Fibroblast of lung (primary cell): ENCODE measurements at regions not wholly inside any gene's neighbourhood (a gene's known extent, or its start where the extent isn't known, plus 50 kb on each side); places are given as distances from the start of the nearest gene placed in this dataset.
"Not testable (repeated sequence)": the region's sequence is repeated elsewhere in the genome, so short reads cannot be mapped to it uniquely, and the experiment has no call there.

Experiments
- DNase-seq, 2 donors: peaks; one replicate each; pipeline versions ENCODE4 v3.0.0 to v3.0.0-alpha.2; 2010; ENCODE audit warnings: low read depth in 2 of 2
- H2AFZ ChIP-seq: 2 replicates; pipeline ENCODE4 v1.5.1; 2012; ENCODE audit warnings: low read length, control low read depth, inconsistent platforms
- H3K27ac ChIP-seq: 2 replicates; pipeline ENCODE4 v1.5.1; 2011; ENCODE audit warnings: low read length, control low read depth; ENCODE audit not compliant: insufficient read depth
- H3K27me3 ChIP-seq: 2 replicates; pipeline ENCODE4 v1.5.1; 2011; ENCODE audit warnings: mild to moderate bottlenecking, low read length; ENCODE audit not compliant: control insufficient read depth, insufficient read depth
- H3K36me3 ChIP-seq: 2 replicates; pipeline ENCODE4 v1.5.1; 2011; ENCODE audit warnings: low read length; ENCODE audit not compliant: control insufficient read depth, insufficient read depth
- H3K4me1 ChIP-seq: 2 replicates; pipeline ENCODE4 v1.5.1; 2011; ENCODE audit warnings: low read length; ENCODE audit not compliant: control insufficient read depth, insufficient read depth; ENCODE audit errors: extremely low read depth
- H3K4me2 ChIP-seq: 2 replicates; pipeline ENCODE4 v1.5.1; 2011; ENCODE audit warnings: low read length, control low read depth; ENCODE audit not compliant: insufficient read depth; ENCODE audit errors: extremely low read depth
- H3K4me3 ChIP-seq, 4 experiments: fragments of 200-600 bp in 1 of 4; sonication (generic) in 1 of 4; replicated peaks in 1 of 4; 2 replicates each; pipeline ENCODE4 v1.5.1; 2011 to 2016; ENCODE audit warnings: low read length in 4 of 4, low read depth in 3 of 4, mild to moderate bottlenecking in 3 of 4, control low read depth in 2 of 4, inconsistent platforms in 1 of 4, mixed read lengths in 1 of 4; ENCODE audit not compliant: insufficient read depth in 1 of 4; ENCODE audit errors: control extremely low read depth in 1 of 4
- H3K79me2 ChIP-seq: 2 replicates; pipeline ENCODE4 v1.5.1; 2012; ENCODE audit warnings: mild to moderate bottlenecking, low read length, inconsistent platforms; ENCODE audit not compliant: control insufficient read depth, insufficient read depth
- H3K9ac ChIP-seq: 2 replicates; pipeline ENCODE4 v1.5.1; 2011; ENCODE audit warnings: mild to moderate bottlenecking, low read length, control low read depth; ENCODE audit not compliant: insufficient read depth
- H3K9me3 ChIP-seq: 2 replicates; pipeline ENCODE4 v1.5.1; 2012; ENCODE audit warnings: low read depth, low read length; ENCODE audit not compliant: control insufficient read depth, insufficient read depth
- H4K20me1 ChIP-seq: 2 replicates; pipeline ENCODE4 v1.5.1; 2011; ENCODE audit warnings: low read length; ENCODE audit not compliant: control insufficient read depth, insufficient read depth; ENCODE audit errors: extremely low read depth
- EZH2 ChIP-seq: IDR thresholded peaks from 2 replicates; pipeline ENCODE4 v1.5.1; 2012; ENCODE audit warnings: low read length, control low read depth, mild to moderate bottlenecking; ENCODE audit errors: missing control alignments
- TF ChIP-seq, protein P1 (sequence below), 2 donors: IDR thresholded peaks in 1 of 2; conservative IDR thresholded peaks in 1 of 2; 1 replicate in 1 of 2; 2 replicates in 1 of 2; pipeline ENCODE4 v1.5.1; 2011 to 2012; ENCODE audit warnings: low read length in 2 of 2, control low read depth in 1 of 2, inconsistent platforms in 1 of 2, low read depth in 1 of 2, mild to moderate bottlenecking in 1 of 2

DNA sequence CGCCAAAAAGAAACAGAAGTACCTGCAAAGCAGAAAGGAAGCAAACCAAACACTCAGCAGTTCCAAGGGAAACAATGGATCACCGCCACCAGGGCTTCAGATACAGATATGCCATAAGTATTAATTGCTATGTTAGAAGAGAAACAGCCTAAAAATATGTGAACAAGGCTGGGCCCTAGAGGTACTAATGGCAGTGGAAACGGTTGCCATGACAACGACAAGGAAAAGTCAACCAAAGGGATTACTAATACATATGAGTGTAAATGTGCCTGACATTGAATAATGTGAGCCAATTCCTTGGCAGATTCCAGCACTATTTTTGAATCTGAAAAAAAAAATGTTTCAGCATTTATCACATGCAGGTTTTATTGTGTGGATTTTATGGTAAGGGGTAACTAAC lies 75.0 kb downstream of the CAVIN4 start:
- no peak overlapping the region for H3K27ac ChIP-seq
- H3K4me3 ChIP-seq, result no peak overlapping the region
- no peaks in the 10 kb centered on the region for H3K36me3 ChIP-seq
- no peaks in the 10 kb centered on the region for H3K4me1 ChIP-seq
- H3K9ac ChIP-seq, result no peak overlapping the region
- H3K27me3 ChIP-seq, result no peaks in the 10 kb centered on the region
- H2AFZ ChIP-seq, result no peak overlapping the region
- no peak for TF ChIP-seq EZH2
- TF ChIP-seq, protein P1, sequence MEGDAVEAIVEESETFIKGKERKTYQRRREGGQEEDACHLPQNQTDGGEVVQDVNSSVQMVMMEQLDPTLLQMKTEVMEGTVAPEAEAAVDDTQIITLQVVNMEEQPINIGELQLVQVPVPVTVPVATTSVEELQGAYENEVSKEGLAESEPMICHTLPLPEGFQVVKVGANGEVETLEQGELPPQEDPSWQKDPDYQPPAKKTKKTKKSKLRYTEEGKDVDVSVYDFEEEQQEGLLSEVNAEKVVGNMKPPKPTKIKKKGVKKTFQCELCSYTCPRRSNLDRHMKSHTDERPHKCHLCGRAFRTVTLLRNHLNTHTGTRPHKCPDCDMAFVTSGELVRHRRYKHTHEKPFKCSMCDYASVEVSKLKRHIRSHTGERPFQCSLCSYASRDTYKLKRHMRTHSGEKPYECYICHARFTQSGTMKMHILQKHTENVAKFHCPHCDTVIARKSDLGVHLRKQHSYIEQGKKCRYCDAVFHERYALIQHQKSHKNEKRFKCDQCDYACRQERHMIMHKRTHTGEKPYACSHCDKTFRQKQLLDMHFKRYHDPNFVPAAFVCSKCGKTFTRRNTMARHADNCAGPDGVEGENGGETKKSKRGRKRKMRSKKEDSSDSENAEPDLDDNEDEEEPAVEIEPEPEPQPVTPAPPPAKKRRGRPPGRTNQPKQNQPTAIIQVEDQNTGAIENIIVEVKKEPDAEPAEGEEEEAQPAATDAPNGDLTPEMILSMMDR (conservative IDR thresholded peaks at IDR 0.05 in 1 of 2, IDR thresholded peaks at IDR 0.05 in 1 of 2; ENCODE audit: low read depth in 1 of 2, low read length in 2 of 2), result no peak
- H3K4me2 ChIP-seq, result no peak overlapping the region
- no peaks in the 10 kb centered on the region for H3K9me3 ChIP-seq
- H3K79me2 ChIP-seq, result no peaks in the 10 kb centered on the region
- DNase-seq, result peak in 1 of 2 donors; percentile 3
- H4K20me1 ChIP-seq, result no peaks in the 10 kb centered on the region

DNA sequence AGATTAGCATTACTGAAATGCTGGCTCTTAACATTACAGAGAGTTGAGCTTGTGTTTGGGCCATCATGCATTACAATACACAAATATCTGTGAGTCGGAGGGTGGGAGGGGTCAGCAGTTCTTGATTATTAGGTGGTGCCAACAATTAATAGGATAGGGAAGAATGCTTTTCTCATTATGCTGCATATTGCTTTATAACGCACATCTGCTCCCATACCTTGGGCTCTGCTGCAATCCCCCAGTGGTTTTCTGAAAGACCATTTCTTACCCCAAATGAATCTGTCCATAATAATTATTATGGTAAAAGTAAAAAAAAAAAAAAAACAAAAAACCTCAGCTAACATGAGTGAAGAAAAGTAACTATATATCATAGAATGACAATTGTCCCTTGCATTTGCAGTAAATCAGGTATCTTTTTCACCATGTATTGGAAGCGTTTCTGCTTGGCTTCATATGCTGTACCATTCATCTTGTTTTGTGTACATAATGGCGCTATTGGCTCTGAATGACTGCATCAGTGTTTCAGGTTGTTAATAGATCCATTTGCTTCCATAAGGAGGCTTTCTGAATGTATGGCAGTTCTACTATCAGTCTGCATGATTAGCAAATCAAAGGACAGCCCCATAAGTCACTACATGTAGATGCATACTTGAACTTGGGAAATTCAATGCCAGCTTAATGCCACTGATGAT lies 75.9 kb downstream of the CAVIN4 start:
- no peaks in the 10 kb centered on the region for H3K27me3 ChIP-seq
- TF ChIP-seq, protein P1 (conservative IDR thresholded peaks at IDR 0.05 in 1 of 2, IDR thresholded peaks at IDR 0.05 in 1 of 2; ENCODE audit: low read depth in 1 of 2, low read length in 2 of 2), result no peak
- no peak for TF ChIP-seq EZH2
- DNase-seq, result no peak
- no peaks in the 10 kb centered on the region for H3K9me3 ChIP-seq
- H3K79me2 ChIP-seq, result no peaks in the 10 kb centered on the region
- H3K9ac ChIP-seq, result no peak overlapping the region
- H2AFZ ChIP-seq, result no peak overlapping the region
- no peak overlapping the region for H3K4me2 ChIP-seq
- no peaks in the 10 kb centered on the region for H3K36me3 ChIP-seq
- no peak overlapping the region for H3K4me3 ChIP-seq
- no peak overlapping the region for H3K27ac ChIP-seq
- no peaks in the 10 kb centered on the region for H4K20me1 ChIP-seq
- no peaks in the 10 kb centered on the region for H3K4me1 ChIP-seq

DNA sequence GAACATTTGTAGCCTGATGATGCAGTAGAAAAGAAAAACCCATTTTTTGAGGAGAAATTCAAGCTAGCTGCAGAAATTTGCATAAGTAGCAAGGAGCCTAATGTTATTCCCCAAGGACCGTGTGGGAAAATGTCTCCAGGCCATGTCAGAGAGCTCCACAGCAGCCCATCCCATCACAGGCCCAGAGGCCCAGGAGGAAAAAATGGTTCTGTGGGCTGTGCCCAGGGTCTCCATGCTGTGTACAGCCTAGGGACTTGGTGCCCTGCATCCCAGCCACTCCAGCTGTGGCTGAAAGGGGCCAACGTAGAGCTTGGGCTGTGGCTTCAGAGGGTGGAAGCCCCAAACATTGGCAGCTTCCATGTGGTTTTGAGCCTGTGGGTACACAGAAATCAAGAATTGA lies 79.0 kb downstream of the CAVIN4 start:
- not testable (repeated sequence) for H3K4me3 ChIP-seq, H4K20me1 ChIP-seq, H3K4me2 ChIP-seq, H3K27ac ChIP-seq, H3K9ac ChIP-seq, H3K27me3 ChIP-seq, DNase-seq, H3K79me2 ChIP-seq, H3K36me3 ChIP-seq, H3K9me3 ChIP-seq, H3K4me1 ChIP-seq, H2AFZ ChIP-seq
